GM21723 (cell line): ENCODE measurements at regions not wholly inside any gene's neighbourhood (a gene's known extent, or its start where the extent isn't known, plus 50 kb on each side); places are given as distances from the start of the nearest gene placed in this dataset.
"Not testable (repeated sequence)": the region's sequence is repeated elsewhere in the genome, so short reads cannot be mapped to it uniquely, and the experiment has no call there.

Source experiments
- ATAC-seq: cut with Tn5 transposase; IDR thresholded peaks from one replicate; pipeline ENCODE4 v1.9.1; 2021; ENCODE audit warnings: mild to moderate bottlenecking, moderate library complexity; ENCODE audit not compliant: unreplicated experiment

GRCh38 chr2:185984670-185985069, 246.1 kb downstream of the FSIP2 start:
- ATAC-seq: no peak

- ATAC-seq: not testable (repeated sequence)
These were observed 250.3 kb downstream of the FSIP2 start for GRCh38 chr2:185988907-185989306.

GRCh38 chr2:185990861-185991525, 252.4 kb downstream of the FSIP2 start:
- no peak for ATAC-seq

DNA sequence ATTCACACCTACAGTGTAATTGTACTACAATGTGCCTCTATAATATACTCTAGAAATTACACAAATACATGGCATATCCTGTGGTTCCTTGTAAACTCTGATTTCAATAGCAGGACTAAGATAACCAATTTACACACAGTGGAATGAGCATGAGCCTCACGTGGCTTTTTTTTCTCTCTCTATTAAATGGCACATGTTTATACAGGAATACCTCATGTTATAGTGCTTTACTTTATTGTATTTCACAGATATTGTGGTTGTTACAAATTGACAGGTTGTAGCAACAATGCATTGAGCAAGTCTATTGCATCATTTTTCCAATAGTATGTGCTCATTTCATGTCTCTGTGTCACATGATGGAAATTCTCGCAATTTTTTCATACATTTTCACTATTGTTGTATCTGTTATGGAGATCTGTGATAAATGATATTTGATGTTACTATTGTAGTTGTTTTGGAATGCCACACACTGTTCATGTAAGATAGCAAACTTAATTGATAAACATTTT, 260.0 kb downstream of the FSIP2 start:
- ATAC-seq: no peak

DNA sequence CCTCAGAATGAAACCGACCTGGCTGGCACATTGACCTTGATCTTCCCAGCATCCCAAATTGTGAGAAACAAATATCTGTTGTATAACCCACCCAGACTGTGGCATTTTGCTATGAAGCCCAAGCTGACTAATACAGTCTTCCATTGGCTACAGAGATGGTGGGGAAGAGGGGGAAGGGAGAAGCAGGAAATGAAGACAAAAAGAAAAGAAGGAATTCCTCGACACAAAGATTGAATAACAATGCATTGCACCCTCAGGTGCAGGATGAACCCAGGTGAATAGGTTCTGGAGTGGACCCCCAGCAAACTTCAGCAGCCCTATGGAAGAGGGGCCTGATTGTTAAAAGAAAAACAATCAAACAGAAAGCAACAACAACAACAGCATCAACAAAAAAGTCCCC, 270.7 kb downstream of the FSIP2 start:
- ATAC-seq: no peak

- no peak for ATAC-seq
These were observed 278.7 kb downstream of the FSIP2 start for GRCh38 chr2:186017278-186017677.

GRCh38 chr2:186024921-186025320, 286.3 kb downstream of the FSIP2 start:
- no peak for ATAC-seq

GRCh38 chr2:186027922-186028321, 289.3 kb downstream of the FSIP2 start:
- no peak for ATAC-seq

DNA sequence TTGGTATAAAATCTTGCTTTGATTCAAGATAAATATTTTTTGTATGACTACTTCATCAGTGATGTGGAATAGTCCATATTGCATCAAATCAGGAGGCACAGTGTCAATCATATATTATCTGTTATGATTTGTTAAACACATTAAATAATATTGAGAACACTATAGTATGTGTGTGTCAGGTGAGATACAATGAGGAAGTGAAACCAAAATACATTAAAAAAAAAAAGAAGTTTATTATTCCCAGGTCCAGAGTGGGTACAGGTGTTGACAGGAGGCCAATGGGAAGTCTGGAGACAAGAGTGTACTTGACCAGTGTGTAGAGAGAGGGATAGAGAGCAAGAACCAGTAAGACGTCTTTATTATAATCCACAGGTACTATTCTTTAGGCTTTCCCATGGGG, 292.6 kb downstream of the FSIP2 start:
- ATAC-seq: peak; percentile 61

- ATAC-seq: no peak
These were observed 293.6 kb downstream of the FSIP2 start for GRCh38 chr2:186032102-186032738.

DNA sequence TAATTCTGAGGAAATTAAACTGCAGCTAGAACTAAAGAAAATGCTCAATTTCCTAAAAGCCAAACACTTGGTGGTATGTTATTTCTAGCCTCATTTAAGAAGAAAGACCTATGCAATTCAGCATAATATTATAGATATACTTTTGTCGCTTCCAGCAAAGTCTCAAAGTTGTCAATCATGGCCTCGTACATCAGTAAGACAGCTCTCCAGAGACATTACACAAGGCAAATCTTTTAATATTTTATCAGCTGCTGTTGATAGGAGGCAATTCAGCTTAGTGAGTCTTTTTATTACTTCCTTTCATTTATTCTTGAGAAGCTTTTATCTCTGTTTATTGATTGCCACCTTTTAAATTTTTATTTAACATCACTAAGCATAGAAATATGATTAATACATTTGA, 294.3 kb downstream of the FSIP2 start:
- no peak for ATAC-seq

DNA sequence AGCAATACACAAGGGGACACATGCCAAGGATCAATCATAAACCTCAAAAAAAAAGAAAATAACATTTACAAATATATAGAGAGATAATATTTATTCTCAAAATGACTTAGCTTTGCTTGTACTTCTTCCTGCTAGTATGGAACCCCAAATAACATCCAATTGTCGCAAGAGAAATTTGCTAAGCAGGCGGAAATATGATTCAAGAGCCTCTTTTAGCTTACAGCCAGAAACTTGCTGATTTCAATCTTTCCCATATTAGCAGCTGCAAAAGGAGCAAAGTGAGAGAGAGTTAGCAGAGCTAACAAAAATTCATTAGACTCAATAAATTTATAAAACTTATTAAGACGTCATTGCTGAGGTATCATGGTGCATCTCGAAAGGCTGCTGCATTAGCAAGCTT, 294.9 kb downstream of the FSIP2 start:
- no peak for ATAC-seq

DNA sequence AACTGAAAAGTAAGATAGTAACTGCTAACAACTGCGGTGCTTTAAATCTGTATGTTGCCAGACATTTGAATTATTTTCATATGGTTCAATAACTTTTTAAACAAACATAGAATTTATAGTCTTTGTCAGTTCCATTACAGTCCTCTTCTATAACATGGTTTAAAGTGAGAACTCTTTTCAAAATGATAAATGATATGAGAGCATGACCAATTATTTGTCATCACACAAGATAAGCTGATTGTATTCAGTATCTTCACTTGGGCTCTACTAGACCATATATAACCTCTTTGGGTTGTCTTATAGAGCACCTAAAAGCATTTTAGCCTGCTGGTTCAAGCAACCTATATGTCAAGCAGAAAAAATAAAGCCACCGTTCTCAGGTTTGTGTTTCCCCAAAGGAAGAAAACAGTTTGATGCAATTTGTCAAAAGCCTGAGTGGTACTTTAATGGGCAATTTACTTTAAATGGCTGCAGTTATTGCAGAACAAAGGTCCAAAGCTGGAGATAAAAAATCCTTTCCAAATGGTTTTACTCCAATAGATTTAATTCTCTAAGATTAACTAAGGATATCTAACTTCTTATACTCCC, 298.4 kb downstream of the FSIP2 start:
- ATAC-seq: no peak

- no peak for ATAC-seq
These were observed 303.8 kb downstream of the FSIP2 start for GRCh38 chr2:186042207-186043028.

- ATAC-seq: no peak
These were observed 306.2 kb downstream of the FSIP2 start for GRCh38 chr2:186044761-186045160.

DNA sequence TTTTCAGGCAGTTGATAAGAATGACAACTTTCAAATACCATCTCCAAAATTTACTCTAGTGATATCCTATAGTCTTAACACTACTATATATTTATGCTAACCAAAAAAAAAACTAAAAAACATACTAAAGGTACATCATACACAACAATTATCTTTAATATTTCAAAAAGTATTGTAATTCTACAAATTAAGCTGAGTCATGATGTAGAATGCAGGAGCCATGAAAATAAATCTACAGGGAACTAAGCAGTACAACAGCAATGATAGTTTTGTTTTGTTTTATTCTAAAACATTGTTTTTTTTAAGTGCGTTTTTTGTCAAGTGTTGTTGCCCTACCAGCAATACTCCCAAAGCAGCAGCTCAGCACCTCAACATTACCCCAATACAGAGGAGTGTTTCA, 314.3 kb downstream of the FSIP2 start:
- no peak for ATAC-seq

DNA sequence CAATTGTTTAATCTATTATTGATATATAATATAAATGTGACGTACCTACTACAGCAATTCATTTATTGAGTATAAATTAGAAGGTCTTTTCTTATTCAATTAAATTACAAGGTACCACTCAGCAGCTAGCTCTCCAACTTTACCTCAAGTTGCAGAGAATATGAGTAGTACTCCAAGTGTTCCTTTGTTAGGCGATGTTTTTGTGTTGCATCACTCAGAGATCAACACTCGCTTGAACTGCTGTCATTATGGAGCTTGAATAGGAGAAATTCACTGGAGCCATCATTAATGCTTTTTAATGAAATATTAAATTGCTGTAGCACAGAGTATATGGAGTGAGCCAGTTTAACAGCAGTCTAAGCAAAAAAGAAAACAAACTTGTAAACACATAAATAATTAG, 320.0 kb downstream of the FSIP2 start:
- ATAC-seq: no peak

DNA sequence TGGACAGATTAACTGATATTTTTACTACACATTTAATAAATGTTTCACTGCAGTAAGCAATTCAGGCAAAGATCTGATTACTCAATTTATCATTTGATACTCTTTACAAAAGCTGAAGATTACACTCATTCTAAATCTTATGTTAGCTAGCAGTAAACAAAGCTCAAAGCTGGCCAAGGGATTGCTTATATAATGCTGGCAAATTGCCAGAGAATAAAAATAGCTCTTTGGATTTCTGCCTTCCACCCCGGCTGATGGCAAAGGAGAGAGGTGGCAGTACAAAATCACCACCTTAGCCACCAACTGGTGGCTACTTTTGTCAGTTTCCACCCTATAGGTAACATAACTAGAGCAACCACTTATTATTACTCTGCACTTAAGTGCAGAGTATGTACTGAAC, 320.5 kb downstream of the FSIP2 start:
- no peak for ATAC-seq

DNA sequence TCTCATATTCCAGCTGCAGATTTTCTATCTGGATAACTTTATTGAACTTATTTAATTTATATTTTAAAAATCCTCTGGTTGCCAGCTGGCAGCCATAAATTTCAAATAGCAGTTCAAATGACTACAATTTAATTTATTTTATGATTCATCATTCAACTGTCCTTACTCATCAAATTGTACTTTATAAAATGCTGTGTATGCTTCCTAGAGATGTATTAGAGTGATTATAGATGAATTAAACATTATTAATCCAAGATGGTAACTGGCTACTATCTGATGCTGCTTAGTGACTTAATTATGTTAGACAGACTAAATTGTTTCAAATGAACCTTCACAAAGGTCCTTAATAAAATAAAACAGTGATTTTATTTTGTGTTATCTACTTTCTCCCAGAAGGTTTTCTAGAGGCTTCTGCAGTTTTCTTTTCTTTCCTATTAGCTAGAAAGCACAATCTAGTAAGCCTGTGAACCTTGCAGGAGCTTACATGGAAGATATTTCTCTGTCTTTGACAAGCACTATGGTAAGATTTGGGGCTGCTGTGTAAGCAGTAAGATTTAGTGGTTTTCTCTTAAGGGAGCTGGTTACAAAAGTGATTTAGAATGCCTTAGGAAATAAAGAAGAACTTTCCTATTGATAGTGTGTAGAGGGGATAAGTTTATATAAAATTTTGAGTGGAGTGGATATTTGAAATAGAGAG, 322.3 kb downstream of the FSIP2 start:
- ATAC-seq: no peak

- ATAC-seq: no peak
These were observed 325.9 kb downstream of the FSIP2 start for GRCh38 chr2:186064507-186064906.

- no peak for ATAC-seq
These were observed 326.9 kb downstream of the FSIP2 start for GRCh38 chr2:186065491-186065890.
